ENCODE measurements at regions not wholly inside any gene's neighbourhood (a gene's known extent, or its start where the extent isn't known, plus 50 kb on each side); places are given as distances from the start of the nearest gene placed in this dataset.

GRCh38 chrX:104330966-104331365, 76.2 kb upstream of the ESX1 start:
- no peak overlapping the region for H3K4me2 ChIP-seq (ENCODE audit: low read length)
- TF ChIP-seq MXI1 (conservative IDR thresholded peaks at IDR 0.05; ENCODE audit: poor library complexity, severe bottlenecking) = no peak
- TF ChIP-seq TAF1 (IDR thresholded peaks at IDR 0.05; ENCODE audit: low read depth) = no peak
- TF ChIP-seq REST (IDR thresholded peaks at IDR 0.05; ENCODE audit: borderline replicate concordance) = no peak
- no peak for TF ChIP-seq EP300 (conservative IDR thresholded peaks at IDR 0.05; ENCODE audit: poor library complexity, severe bottlenecking)
- no peak for TF ChIP-seq EZH2 (IDR thresholded peaks at IDR 0.05; ENCODE audit: borderline replicate concordance, insufficient read depth, low read length, poor library complexity, severe bottlenecking)
- no peak for TF ChIP-seq RAD21 (conservative IDR thresholded peaks at IDR 0.05)
- TF ChIP-seq POLR2AphosphoS5 (IDR thresholded peaks at IDR 0.05) = no peak
- TF ChIP-seq SMC3 (conservative IDR thresholded peaks at IDR 0.05; ENCODE audit: poor library complexity) = no peak
- no peak for TF ChIP-seq CTCF (IDR thresholded peaks at IDR 0.05; ENCODE audit: poor library complexity, severe bottlenecking)
- no peaks in the 10 kb centered on the region for H3K27me3 ChIP-seq (ENCODE audit: insufficient read depth, low read depth, low read length)
- no peak overlapping the region for H3K4me3 ChIP-seq (ENCODE audit: low read length)
- no peak overlapping the region for H3K9ac ChIP-seq (ENCODE audit: low read length)
- H3F3A ChIP-seq (ENCODE audit: insufficient read depth, low read length, poor library complexity, severe bottlenecking) = no peaks in the 10 kb centered on the region
- H4K20me1 ChIP-seq (ENCODE audit: insufficient read depth) = no peaks in the 10 kb centered on the region
- H3K9me3 ChIP-seq (ENCODE audit: low read length) = no peaks in the 10 kb centered on the region
- H3K36me3 ChIP-seq (ENCODE audit: insufficient read depth, low read length) = no peaks in the 10 kb centered on the region
- H2AFZ ChIP-seq (ENCODE audit: low read depth, low read length) = no peak overlapping the region
- H3K9me2 ChIP-seq (ENCODE audit: insufficient read depth, low read length) = no peaks in the 10 kb centered on the region
- H3K27ac ChIP-seq (ENCODE audit: low read length) = no peak overlapping the region
- H3K79me2 ChIP-seq (replicated peaks; ENCODE audit: insufficient read depth, low read length) = no peaks in the 10 kb centered on the region

- H3K9ac ChIP-seq (ENCODE audit: low read length) = no peak overlapping the region
- TF ChIP-seq EZH2 (IDR thresholded peaks at IDR 0.05; ENCODE audit: borderline replicate concordance, insufficient read depth, low read length, poor library complexity, severe bottlenecking) = no peak
- TF ChIP-seq EP300 (conservative IDR thresholded peaks at IDR 0.05; ENCODE audit: poor library complexity, severe bottlenecking) = no peak
- TF ChIP-seq CTCF (IDR thresholded peaks at IDR 0.05; ENCODE audit: poor library complexity, severe bottlenecking) = no peak
- TF ChIP-seq SMC3 (conservative IDR thresholded peaks at IDR 0.05; ENCODE audit: poor library complexity) = no peak
- TF ChIP-seq MXI1 (conservative IDR thresholded peaks at IDR 0.05; ENCODE audit: poor library complexity, severe bottlenecking) = no peak
- no peak for TF ChIP-seq POLR2AphosphoS5 (IDR thresholded peaks at IDR 0.05)
- TF ChIP-seq TAF1 (IDR thresholded peaks at IDR 0.05; ENCODE audit: low read depth) = no peak
- TF ChIP-seq RAD21 (conservative IDR thresholded peaks at IDR 0.05) = no peak
- TF ChIP-seq REST (IDR thresholded peaks at IDR 0.05; ENCODE audit: borderline replicate concordance) = no peak
- H3K4me2 ChIP-seq (ENCODE audit: low read length) = no peak overlapping the region
- no peak overlapping the region for H3K4me3 ChIP-seq (ENCODE audit: low read length)
- no peaks in the 10 kb centered on the region for H3K9me2 ChIP-seq (ENCODE audit: insufficient read depth, low read length)
- H3F3A ChIP-seq (ENCODE audit: insufficient read depth, low read length, poor library complexity, severe bottlenecking) = no peaks in the 10 kb centered on the region
- no peak overlapping the region for H2AFZ ChIP-seq (ENCODE audit: low read depth, low read length)
- no peaks in the 10 kb centered on the region for H3K27me3 ChIP-seq (ENCODE audit: insufficient read depth, low read depth, low read length)
- no peaks in the 10 kb centered on the region for H3K9me3 ChIP-seq (ENCODE audit: low read length)
- no peak overlapping the region for H3K27ac ChIP-seq (ENCODE audit: low read length)
- H3K36me3 ChIP-seq (ENCODE audit: insufficient read depth, low read length) = no peaks in the 10 kb centered on the region
- no peaks in the 10 kb centered on the region for H4K20me1 ChIP-seq (ENCODE audit: insufficient read depth)
- no peaks in the 10 kb centered on the region for H3K79me2 ChIP-seq (replicated peaks; ENCODE audit: insufficient read depth, low read length)
Measured at GRCh38 chrX:104329731-104330130, 75.0 kb upstream of the ESX1 start.
